ENCODE measurements at regions not wholly inside any gene's neighbourhood (a gene's known extent, or its start where the extent isn't known, plus 50 kb on each side); places are given as distances from the start of the nearest gene placed in this dataset.
A peak's percentile ranks its signal among the peaks of the same experiment; 100 is the strongest.

- no peak for DNase-seq (ENCODE audit: low read depth)
Observed at GRCh38 chr2:8452979-8453903, 228.6 kb upstream of the ID2 start.

GRCh38 chr2:8453904-8454302, 228.0 kb upstream of the ID2 start:
- DNase-seq (ENCODE audit: low read depth): no peak

- DNase-seq (ENCODE audit: low read depth): no peak
Observed at GRCh38 chr2:8454797-8455196, 227.1 kb upstream of the ID2 start.

GRCh38 chr2:8455236-8456150, 226.4 kb upstream of the ID2 start:
- DNase-seq (ENCODE audit: low read depth): no peak

GRCh38 chr2:8456151-8457091, 225.4 kb upstream of the ID2 start:
- peak; percentile 25 for DNase-seq (ENCODE audit: low read depth)

- DNase-seq (ENCODE audit: low read depth): peak; percentile 15
Observed at GRCh38 chr2:8457092-8457481, 224.8 kb upstream of the ID2 start.

GRCh38 chr2:8457699-8458502, 224.0 kb upstream of the ID2 start:
- no peak for DNase-seq (ENCODE audit: low read depth)

- DNase-seq (ENCODE audit: low read depth): no peak
Observed at GRCh38 chr2:8458503-8459459, 223.1 kb upstream of the ID2 start.

GRCh38 chr2:8459474-8459873, 222.4 kb upstream of the ID2 start:
- DNase-seq (ENCODE audit: low read depth): no peak

- DNase-seq (ENCODE audit: low read depth): no peak
Observed at GRCh38 chr2:8461341-8461740, 220.5 kb upstream of the ID2 start.

- DNase-seq (ENCODE audit: low read depth): no peak
Observed at GRCh38 chr2:8462280-8462679, 219.6 kb upstream of the ID2 start.

GRCh38 chr2:8462899-8463648, 218.8 kb upstream of the ID2 start:
- no peak for DNase-seq (ENCODE audit: low read depth)

- DNase-seq (ENCODE audit: low read depth): no peak
Observed at GRCh38 chr2:8465560-8465959, 216.3 kb upstream of the ID2 start.

GRCh38 chr2:8469709-8470493, 212.0 kb upstream of the ID2 start:
- DNase-seq (ENCODE audit: low read depth): no peak

- no peak for DNase-seq (ENCODE audit: low read depth)
Observed at GRCh38 chr2:8472545-8473323, 209.1 kb upstream of the ID2 start.

GRCh38 chr2:8475349-8476031, 206.4 kb upstream of the ID2 start:
- DNase-seq (ENCODE audit: low read depth): no peak
